ENCODE measurements at regions not wholly inside any gene's neighbourhood (a gene's known extent, or its start where the extent isn't known, plus 50 kb on each side); places are given as distances from the start of the nearest gene placed in this dataset.

DNA sequence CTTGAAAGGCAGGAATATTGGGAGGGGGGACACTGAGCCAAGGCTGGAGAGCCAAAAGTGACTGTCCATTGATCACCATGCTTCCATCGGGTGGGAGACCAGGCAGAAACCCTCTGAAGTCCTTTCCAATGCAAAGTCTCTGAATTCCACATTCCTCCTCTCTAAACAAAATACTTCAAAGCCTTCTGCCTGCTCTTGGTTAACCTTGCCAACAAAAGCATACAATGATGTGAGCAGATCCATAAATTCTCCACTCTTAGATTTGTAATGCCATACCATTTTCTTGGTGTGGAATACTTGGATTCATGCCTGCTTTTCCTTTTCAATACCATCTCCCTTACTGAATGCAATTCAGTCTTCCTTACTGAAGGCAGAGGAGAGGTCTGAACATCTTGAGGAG, 74.1 kb upstream of the FAM9B start:
- TF ChIP-seq, protein P1, sequence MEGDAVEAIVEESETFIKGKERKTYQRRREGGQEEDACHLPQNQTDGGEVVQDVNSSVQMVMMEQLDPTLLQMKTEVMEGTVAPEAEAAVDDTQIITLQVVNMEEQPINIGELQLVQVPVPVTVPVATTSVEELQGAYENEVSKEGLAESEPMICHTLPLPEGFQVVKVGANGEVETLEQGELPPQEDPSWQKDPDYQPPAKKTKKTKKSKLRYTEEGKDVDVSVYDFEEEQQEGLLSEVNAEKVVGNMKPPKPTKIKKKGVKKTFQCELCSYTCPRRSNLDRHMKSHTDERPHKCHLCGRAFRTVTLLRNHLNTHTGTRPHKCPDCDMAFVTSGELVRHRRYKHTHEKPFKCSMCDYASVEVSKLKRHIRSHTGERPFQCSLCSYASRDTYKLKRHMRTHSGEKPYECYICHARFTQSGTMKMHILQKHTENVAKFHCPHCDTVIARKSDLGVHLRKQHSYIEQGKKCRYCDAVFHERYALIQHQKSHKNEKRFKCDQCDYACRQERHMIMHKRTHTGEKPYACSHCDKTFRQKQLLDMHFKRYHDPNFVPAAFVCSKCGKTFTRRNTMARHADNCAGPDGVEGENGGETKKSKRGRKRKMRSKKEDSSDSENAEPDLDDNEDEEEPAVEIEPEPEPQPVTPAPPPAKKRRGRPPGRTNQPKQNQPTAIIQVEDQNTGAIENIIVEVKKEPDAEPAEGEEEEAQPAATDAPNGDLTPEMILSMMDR (conservative IDR thresholded peaks at IDR 0.05; ENCODE audit: low read length), result no peak
- no peak for TF ChIP-seq EZH2phosphoT487 (IDR thresholded peaks at IDR 0.05; ENCODE audit: borderline replicate concordance)
